Astrocyte (in vitro differentiated cells and primary cell): ENCODE measurements at regions not wholly inside any gene's neighbourhood (a gene's known extent, or its start where the extent isn't known, plus 50 kb on each side); places are given as distances from the start of the nearest gene placed in this dataset.

Experiments used
- CTCF ChIP-seq: IDR thresholded peaks from 2 replicates; pipeline ENCODE4 v1.5.1; 2011; ENCODE audit warnings: low read depth, mild to moderate bottlenecking, inconsistent platforms, low read length, moderate library complexity; ENCODE audit not compliant: insufficient read depth
- EZH2 ChIP-seq: IDR thresholded peaks from 2 replicates; pipeline ENCODE4 v1.6.1; 2012; ENCODE audit warnings: mild to moderate bottlenecking, low read length, inconsistent platforms; ENCODE audit not compliant: insufficient read depth

- no peak for TF ChIP-seq CTCF
- TF ChIP-seq EZH2: no peak
Observed at GRCh38 chr6:100271625-100272024, 193.1 kb downstream of the SIM1 start.
